HEK293T (cell line): ENCODE measurements at regions not wholly inside any gene's neighbourhood (a gene's known extent, or its start where the extent isn't known, plus 50 kb on each side); places are given as distances from the start of the nearest gene placed in this dataset.

ENCODE experiments used
- ARNT ChIP-seq: fragments of 450-650 bp; IDR thresholded peaks from 2 replicates; pipeline ENCODE4 v1.6.1; 2017; ENCODE audit warnings: mild to moderate bottlenecking
- BHLHE40 ChIP-seq: fragments of 450-650 bp; IDR thresholded peaks from 2 replicates; pipeline ENCODE4 v1.6.1; 2016; ENCODE audit warnings: mild to moderate bottlenecking, moderate library complexity, borderline replicate concordance
- ELF4 ChIP-seq: fragments of 450-650 bp; IDR thresholded peaks from 2 replicates; pipeline ENCODE4 v1.6.1; 2017; ENCODE audit warnings: antibody characterized with exemption
- FOXA1 ChIP-seq: fragments of 450-650 bp; IDR thresholded peaks from 2 replicates; pipeline ENCODE4 v1.6.1; 2016; ENCODE audit warnings: mild to moderate bottlenecking
- FOXK2 ChIP-seq: fragments of 450-650 bp; IDR thresholded peaks from 2 replicates; pipeline ENCODE4 v1.6.1; 2016; ENCODE audit warnings: mild to moderate bottlenecking
- FOXM1 ChIP-seq: fragments of 450-650 bp; IDR thresholded peaks from 2 replicates; pipeline ENCODE4 v1.6.1; 2017; ENCODE audit warnings: mild to moderate bottlenecking, borderline replicate concordance
- HDGF ChIP-seq: fragments of 450-650 bp; IDR thresholded peaks from 2 replicates; pipeline ENCODE4 v1.6.1; 2017; ENCODE audit warnings: antibody characterized with exemption, borderline replicate concordance
- LEF1 ChIP-seq: fragments of 450-650 bp; IDR thresholded peaks from 2 replicates; pipeline ENCODE4 v1.6.1; 2017; ENCODE audit warnings: mild to moderate bottlenecking, borderline replicate concordance
- NFRKB ChIP-seq: fragments of 450-650 bp; IDR thresholded peaks from 2 replicates; pipeline ENCODE4 v1.6.1; 2016; ENCODE audit warnings: mild to moderate bottlenecking, moderate library complexity
- SP1 ChIP-seq: fragments of 450-650 bp; IDR thresholded peaks from 2 replicates; pipeline ENCODE4 v1.6.1; 2017
- SUZ12 ChIP-seq: fragments of 450-650 bp; IDR thresholded peaks from 2 replicates; pipeline ENCODE4 v1.6.1; 2016; ENCODE audit warnings: mild to moderate bottlenecking
- TARDBP ChIP-seq: fragments of 450-650 bp; IDR thresholded peaks from 2 replicates; pipeline ENCODE4 v1.6.1; 2016
- ZNF384 ChIP-seq: fragments of 450-650 bp; IDR thresholded peaks from 2 replicates; pipeline ENCODE4 v1.6.1; 2016
- TF ChIP-seq, protein P1 (sequence below): fragments of 450-650 bp; IDR thresholded peaks from 2 replicates; pipeline ENCODE4 v1.6.1; 2016

DNA sequence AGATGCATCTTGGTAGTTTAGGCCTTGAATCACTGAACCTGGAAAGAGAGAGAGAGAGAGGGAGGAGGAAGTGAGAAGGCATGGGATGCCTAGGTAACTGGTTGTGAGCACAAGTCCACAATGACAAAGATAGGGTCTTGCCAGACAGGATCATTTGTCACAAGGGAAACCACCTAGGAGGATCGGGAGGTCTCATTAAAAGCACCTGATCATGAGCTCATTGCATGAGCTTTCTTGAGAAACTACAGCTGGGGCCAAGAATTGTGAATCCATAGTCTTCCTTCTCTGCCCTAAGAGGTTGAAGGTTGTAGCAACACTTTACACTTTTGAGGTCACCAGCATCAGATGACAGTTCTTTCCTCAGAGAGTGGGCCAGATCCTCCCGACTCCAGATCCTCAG, 195.7 kb downstream of the CD83 start:
- TF ChIP-seq TARDBP: no peak
- no peak for TF ChIP-seq SUZ12
- no peak for TF ChIP-seq FOXM1
- TF ChIP-seq ARNT: no peak
- TF ChIP-seq HDGF: no peak
- no peak for TF ChIP-seq ZNF384
- TF ChIP-seq BHLHE40: no peak
- TF ChIP-seq, protein P1, sequence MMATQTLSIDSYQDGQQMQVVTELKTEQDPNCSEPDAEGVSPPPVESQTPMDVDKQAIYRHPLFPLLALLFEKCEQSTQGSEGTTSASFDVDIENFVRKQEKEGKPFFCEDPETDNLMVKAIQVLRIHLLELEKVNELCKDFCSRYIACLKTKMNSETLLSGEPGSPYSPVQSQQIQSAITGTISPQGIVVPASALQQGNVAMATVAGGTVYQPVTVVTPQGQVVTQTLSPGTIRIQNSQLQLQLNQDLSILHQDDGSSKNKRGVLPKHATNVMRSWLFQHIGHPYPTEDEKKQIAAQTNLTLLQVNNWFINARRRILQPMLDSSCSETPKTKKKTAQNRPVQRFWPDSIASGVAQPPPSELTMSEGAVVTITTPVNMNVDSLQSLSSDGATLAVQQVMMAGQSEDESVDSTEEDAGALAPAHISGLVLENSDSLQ: no peak
- no peak for TF ChIP-seq NFRKB
- TF ChIP-seq FOXK2: no peak
- TF ChIP-seq LEF1: no peak
- no peak for TF ChIP-seq SP1
- TF ChIP-seq FOXA1: no peak
- no peak for TF ChIP-seq ELF4
